ENCODE measurements at regions not wholly inside any gene's neighbourhood (a gene's known extent, or its start where the extent isn't known, plus 50 kb on each side); places are given as distances from the start of the nearest gene placed in this dataset.

- Histone ChIP-seq H3K9me3 (no peaks in the 10 kb centered on the region), H3K36me3 (no peaks in the 10 kb centered on the region), H3K4me1 (ENCODE audit: control insufficient read depth in 1 of 2, insufficient read depth in 1 of 2, low read depth in 1 of 2, low read length in 1 of 2) (no peaks in the 10 kb centered on the region), H3K27me3 (peaks cover 60% of the 10 kb centered on the region), H3K27ac (no peak overlapping the region), H3K4me3 (ENCODE audit: low read depth in 1 of 2, low read length in 1 of 2) (no peak overlapping the region)
- no peak for TF ChIP-seq CTCF (IDR thresholded peaks at IDR 0.05)
Measured at GRCh38 chr12:115450710-115451109, 766.7 kb upstream of the TBX3 start.

GRCh38 chr12:115450017-115450416, 766.0 kb upstream of the TBX3 start:
- H3K27me3 ChIP-seq, result peaks cover 55% of the 10 kb centered on the region
- H3K9me3 ChIP-seq, result no peaks in the 10 kb centered on the region
- no peak for TF ChIP-seq CTCF (IDR thresholded peaks at IDR 0.05)

GRCh38 chr12:115449526-115449925, 765.6 kb upstream of the TBX3 start:
- no peak for TF ChIP-seq CTCF (IDR thresholded peaks at IDR 0.05)
- Histone ChIP-seq H3K36me3 (no peaks in the 10 kb centered on the region), H3K4me3 (ENCODE audit: low read depth in 1 of 2, low read length in 1 of 2) (no peak overlapping the region), H3K27ac (no peak overlapping the region), H3K4me1 (ENCODE audit: control insufficient read depth in 1 of 2, insufficient read depth in 1 of 2, low read depth in 1 of 2, low read length in 1 of 2) (no peaks in the 10 kb centered on the region), H3K9me3 (no peaks in the 10 kb centered on the region), H3K27me3 (peaks cover 53% of the 10 kb centered on the region)

More at GRCh38 chr12:115450017-115450416, 766.0 kb upstream of the TBX3 start:
- no peaks in the 10 kb centered on the region for H3K4me1 ChIP-seq (ENCODE audit: control insufficient read depth in 1 of 2, insufficient read depth in 1 of 2, low read depth in 1 of 2, low read length in 1 of 2)
- H3K27ac ChIP-seq, result no peak overlapping the region
- H3K4me3 ChIP-seq (ENCODE audit: low read depth in 1 of 2, low read length in 1 of 2), result no peak overlapping the region
- H3K36me3 ChIP-seq, result no peaks in the 10 kb centered on the region

- Histone ChIP-seq H3K9me3 (no peaks in the 10 kb centered on the region), H3K36me3 (no peaks in the 10 kb centered on the region), H3K4me3 (ENCODE audit: low read depth in 1 of 2, low read length in 1 of 2) (no peak overlapping the region), H3K27me3 (peaks cover 9% of the 10 kb centered on the region), H3K27ac (no peak overlapping the region), H3K4me1 (ENCODE audit: control insufficient read depth in 1 of 2, insufficient read depth in 1 of 2, low read depth in 1 of 2, low read length in 1 of 2) (no peaks in the 10 kb centered on the region)
- TF ChIP-seq CTCF (IDR thresholded peaks at IDR 0.05), result no peak
Measured at GRCh38 chr12:115444346-115444745, 760.4 kb upstream of the TBX3 start.

GRCh38 chr12:115443351-115443938, 759.5 kb upstream of the TBX3 start:
- no peak overlapping the region for H3K27ac ChIP-seq
- H3K36me3 ChIP-seq, result no peaks in the 10 kb centered on the region
- peaks cover 9% of the 10 kb centered on the region for H3K27me3 ChIP-seq
- H3K4me1 ChIP-seq (ENCODE audit: control insufficient read depth in 1 of 2, insufficient read depth in 1 of 2, low read depth in 1 of 2, low read length in 1 of 2), result no peaks in the 10 kb centered on the region
- no peaks in the 10 kb centered on the region for H3K9me3 ChIP-seq
- H3K4me3 ChIP-seq (ENCODE audit: low read depth in 1 of 2, low read length in 1 of 2), result no peak overlapping the region
- no peak for TF ChIP-seq CTCF (IDR thresholded peaks at IDR 0.05)

GRCh38 chr12:115440438-115440837, 756.5 kb upstream of the TBX3 start:
- Histone ChIP-seq H3K4me3 (ENCODE audit: low read depth in 1 of 2, low read length in 1 of 2) (no peak overlapping the region), H3K36me3 (no peaks in the 10 kb centered on the region), H3K9me3 (no peaks in the 10 kb centered on the region), H3K27me3 (no peaks in the 10 kb centered on the region), H3K4me1 (ENCODE audit: control insufficient read depth in 1 of 2, insufficient read depth in 1 of 2, low read depth in 1 of 2, low read length in 1 of 2) (no peaks in the 10 kb centered on the region), H3K27ac (no peak overlapping the region)
- no peak for TF ChIP-seq CTCF (IDR thresholded peaks at IDR 0.05)
